C4-2B (cell line): ENCODE measurements at regions not wholly inside any gene's neighbourhood (a gene's known extent, or its start where the extent isn't known, plus 50 kb on each side); places are given as distances from the start of the nearest gene placed in this dataset.
"Not testable (repeated sequence)": the region's sequence is repeated elsewhere in the genome, so short reads cannot be mapped to it uniquely, and the experiment has no call there.

Experiments used
- H3K27ac ChIP-seq: fragments of 450-650 bp; 2 replicates; pipeline ENCODE4 v1.5.1; 2017
- CTCF ChIP-seq: fragments of 450-650 bp; conservative IDR thresholded peaks from 2 replicates; pipeline ENCODE4 v1.5.1; 2017; ENCODE audit warnings: mild to moderate bottlenecking
- ZFX ChIP-seq: fragments of 450-650 bp; IDR thresholded peaks from 2 replicates; pipeline ENCODE4 v1.6.1; 2017

- no peak for TF ChIP-seq CTCF
- no peak for TF ChIP-seq ZFX
- H3K27ac ChIP-seq: no peak overlapping the region
Measured at GRCh38 chr2:123777116-123777515, 248.0 kb upstream of the CNTNAP5 start.

GRCh38 chr2:123783164-123783563 lies 241.9 kb upstream of the CNTNAP5 start:
- H3K27ac ChIP-seq: no peak overlapping the region

GRCh38 chr2:123785332-123785731 lies 239.8 kb upstream of the CNTNAP5 start:
- no peak overlapping the region for H3K27ac ChIP-seq
- TF ChIP-seq CTCF (no peak), ZFX (no peak)

More at GRCh38 chr2:123783164-123783563, 241.9 kb upstream of the CNTNAP5 start:
- TF ChIP-seq CTCF: no peak
- TF ChIP-seq ZFX: no peak

GRCh38 chr2:123791207-123791606 lies 233.9 kb upstream of the CNTNAP5 start:
- TF ChIP-seq CTCF (no peak), ZFX (no peak)

GRCh38 chr2:123791684-123792083 lies 233.4 kb upstream of the CNTNAP5 start:
- no peak for TF ChIP-seq ZFX
- no peak for TF ChIP-seq CTCF
- no peak overlapping the region for H3K27ac ChIP-seq

More at GRCh38 chr2:123791207-123791606, 233.9 kb upstream of the CNTNAP5 start:
- H3K27ac ChIP-seq: no peak overlapping the region

GRCh38 chr2:123804126-123804525 lies 221.0 kb upstream of the CNTNAP5 start:
- H3K27ac ChIP-seq: not testable (repeated sequence)

GRCh38 chr2:123805746-123806145 lies 219.3 kb upstream of the CNTNAP5 start:
- not testable (repeated sequence) for H3K27ac ChIP-seq

- H3K27ac ChIP-seq: no peak overlapping the region
- TF ChIP-seq CTCF (no peak), ZFX (no peak)
Measured at GRCh38 chr2:123808243-123808642, 216.8 kb upstream of the CNTNAP5 start.

GRCh38 chr2:123811846-123812245 lies 213.2 kb upstream of the CNTNAP5 start:
- H3K27ac ChIP-seq: no peak overlapping the region
- no peak for TF ChIP-seq ZFX
- TF ChIP-seq CTCF: no peak
